NCI-H1694 (cell line): ENCODE measurements at regions not wholly inside any gene's neighbourhood (a gene's known extent, or its start where the extent isn't known, plus 50 kb on each side); places are given as distances from the start of the nearest gene placed in this dataset.

Experiments
- DNase-seq: peaks from one replicate; lab custom pipeline; 2025; lab: John Stamatoyannopoulos, UW

DNA sequence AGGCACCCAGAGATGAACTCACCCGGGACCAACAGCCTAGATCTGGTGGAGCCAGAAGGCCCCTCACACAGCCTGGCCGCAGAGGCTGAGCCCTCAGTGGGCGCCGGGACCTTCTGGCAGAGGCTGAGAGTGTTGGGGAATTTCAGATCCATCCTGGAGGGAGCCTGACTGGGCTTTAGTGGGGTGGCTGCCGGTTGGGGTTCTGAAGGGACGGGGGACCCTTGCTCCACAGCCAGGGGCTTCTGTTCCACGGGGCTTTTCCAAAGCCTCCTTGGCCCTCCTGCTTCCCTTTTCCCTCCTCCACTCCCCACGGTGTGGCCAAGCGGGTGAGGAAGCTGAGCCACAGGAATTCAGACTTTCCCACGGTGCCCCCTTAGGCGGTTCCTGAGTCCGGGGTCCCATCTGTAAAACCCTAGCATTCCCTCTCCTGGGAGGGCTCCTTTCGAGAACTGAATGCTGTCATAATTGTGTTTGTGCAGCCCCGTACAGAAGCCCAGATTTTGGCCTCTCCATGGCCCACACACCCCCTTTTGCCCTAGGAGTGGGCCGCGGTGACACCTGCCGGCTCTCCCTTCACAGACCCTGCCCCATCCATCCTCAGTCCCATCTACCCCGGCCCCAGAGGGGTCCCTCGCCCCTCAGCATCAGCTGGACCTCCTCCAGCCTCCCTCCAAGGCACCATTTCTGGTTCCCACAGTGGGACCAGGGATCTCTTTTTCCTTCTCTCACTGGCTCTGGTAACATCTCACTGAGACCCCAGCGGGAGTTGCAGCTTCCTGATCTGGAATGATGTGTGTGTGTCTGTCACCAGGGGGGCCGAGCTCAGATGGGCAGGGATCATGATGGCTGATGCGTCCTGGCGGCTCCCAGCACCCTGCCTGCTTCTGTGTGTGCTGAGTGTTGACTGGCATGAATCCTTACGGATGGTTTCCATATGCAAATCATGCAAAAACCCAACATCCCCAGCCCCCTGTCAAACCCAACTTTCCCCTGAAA, 1048.4 kb downstream of the TBC1D22A start:
- DNase-seq = no peak

DNA sequence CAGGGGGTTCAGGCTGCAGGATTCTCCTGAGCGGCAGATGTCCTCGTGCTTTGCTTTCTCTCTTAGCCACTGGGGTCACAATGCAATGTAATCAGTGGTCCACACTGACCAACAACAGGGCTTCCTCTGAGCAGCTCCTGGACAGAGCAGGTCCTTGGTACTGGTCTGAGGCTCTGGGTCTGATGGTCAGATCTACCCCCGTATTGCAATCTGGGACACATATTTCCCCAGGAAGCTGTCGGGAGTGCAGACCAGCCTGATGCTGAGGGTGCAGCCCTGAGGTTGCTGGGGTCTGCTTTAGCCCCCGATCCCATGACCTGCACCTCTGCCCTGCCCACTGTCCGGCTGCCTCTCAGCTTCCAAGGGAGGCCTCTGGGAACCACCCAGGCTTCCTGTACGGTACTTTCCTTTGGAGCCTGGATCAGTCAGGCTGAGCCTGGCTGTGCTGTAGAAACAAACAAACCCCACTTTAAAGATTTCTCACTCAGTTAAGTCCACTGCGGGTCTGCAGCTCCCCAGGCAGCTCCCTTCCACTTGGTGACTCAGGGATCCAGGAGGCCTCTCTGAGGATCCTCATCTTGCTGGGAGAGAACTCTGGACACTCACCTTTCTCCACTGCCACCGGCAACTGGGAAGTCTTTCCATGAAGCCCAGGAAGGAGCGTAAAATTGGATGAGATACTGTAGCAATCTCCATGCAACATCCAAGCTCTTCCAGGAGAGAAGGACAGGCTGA, 1046.6 kb downstream of the TBC1D22A start:
- DNase-seq = no peak

DNA sequence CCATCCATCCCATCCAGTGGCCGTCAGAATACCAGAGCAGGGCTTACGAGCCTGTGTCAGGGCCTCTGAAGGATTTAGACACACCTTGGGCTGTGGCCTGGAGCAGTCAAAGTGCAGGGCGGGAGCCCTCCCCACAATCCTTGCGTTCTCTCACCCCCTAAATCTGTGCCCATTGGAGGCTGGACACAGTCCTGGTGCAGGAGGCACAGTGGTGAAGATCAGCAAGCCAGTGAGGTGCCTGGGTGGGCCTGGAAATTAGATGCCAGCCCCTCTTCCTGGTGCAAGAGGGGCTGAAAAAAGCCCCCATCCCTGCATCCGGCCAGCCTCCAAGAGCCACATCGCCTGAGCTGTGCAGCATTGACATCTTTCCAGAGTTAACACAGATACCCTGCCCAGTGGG, 1045.8 kb downstream of the TBC1D22A start:
- no peak for DNase-seq

- no peak for DNase-seq
Measured at GRCh38 chr22:47807506-47807905, 1045.1 kb downstream of the TBC1D22A start.

- DNase-seq = no peak
Measured at GRCh38 chr22:47806894-47807293, 1044.4 kb downstream of the TBC1D22A start.

DNA sequence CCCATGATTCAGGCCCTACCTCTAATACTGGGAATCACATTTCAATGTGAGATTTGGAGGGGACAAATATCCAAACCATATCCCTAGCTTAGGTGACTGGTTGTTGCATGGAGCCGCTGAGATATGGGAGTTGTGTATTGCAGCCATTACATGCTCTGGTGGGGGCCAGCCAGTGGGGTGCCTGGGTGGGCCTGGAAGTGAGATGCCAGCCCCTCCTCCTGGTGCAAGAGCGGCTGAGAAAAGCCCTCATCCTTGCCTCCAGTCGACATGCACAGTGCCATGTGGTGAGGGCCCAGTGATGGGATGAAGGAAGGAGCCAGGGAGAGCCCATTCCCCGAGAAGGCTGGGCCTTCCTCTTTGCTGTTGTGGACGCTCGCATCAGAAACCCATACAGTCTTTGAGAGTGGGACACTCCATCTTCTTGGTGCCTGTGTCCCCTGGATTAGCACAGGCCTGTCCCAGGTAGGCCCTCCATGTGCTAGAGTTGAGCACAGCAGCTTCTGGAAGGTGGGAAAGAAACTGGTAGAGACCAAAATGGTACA, 1043.0 kb downstream of the TBC1D22A start:
- DNase-seq = no peak

DNA sequence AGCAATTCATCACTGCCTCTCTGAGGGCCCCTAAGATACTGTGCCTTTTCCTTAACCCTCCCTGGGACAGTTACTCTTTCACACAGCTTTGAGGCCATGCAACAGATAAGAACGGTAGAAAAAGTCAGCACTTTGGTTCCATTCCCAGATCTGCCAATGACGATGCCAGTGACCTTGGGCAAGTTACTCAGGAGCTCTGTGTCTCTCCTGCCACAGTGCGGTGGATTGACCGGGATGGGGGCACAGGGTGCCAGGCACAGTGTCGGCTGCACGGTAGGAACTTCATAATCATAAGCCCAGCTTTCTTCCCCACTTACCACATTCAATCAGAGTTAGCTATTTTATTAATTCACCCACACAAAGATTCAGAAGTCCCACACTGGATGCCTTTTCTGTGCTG, 1041.8 kb downstream of the TBC1D22A start:
- no peak for DNase-seq

- DNase-seq = no peak
Measured at GRCh38 chr22:47802421-47802820, 1040.0 kb downstream of the TBC1D22A start.

DNA sequence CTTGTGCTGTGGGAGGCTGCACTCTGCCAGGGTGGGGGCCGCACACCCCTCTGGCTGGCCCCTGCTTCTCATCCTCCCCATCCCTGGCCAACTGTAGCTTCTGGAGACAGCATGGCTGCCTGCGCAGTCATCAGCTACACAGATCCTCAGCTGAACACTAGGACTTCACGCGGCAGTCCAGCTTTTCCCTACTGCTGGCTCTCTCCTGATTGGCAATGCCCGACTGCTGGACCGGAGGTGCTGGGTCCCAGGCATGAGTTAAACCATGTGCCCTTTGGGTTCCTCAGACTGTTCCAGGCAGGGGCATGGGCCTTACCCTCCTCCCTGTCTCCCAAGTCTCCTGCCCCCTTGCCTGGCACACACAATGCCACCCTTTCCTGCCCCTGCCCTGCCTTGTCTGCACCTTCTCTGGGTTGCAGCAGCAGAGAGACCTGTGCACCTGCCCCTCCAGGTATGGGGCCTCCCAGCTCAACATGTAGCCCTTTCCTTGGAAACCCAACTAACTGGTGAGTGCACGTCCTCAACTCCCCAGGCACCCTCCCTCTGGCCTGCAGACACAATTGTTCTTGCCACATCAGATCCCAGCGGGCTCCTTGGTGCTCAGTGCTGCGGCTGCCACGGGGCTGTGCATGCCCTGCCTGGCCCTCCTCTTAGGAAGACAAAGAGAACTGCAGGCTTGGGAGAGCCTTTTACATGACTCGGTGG, 1039.2 kb downstream of the TBC1D22A start:
- DNase-seq = no peak

DNA sequence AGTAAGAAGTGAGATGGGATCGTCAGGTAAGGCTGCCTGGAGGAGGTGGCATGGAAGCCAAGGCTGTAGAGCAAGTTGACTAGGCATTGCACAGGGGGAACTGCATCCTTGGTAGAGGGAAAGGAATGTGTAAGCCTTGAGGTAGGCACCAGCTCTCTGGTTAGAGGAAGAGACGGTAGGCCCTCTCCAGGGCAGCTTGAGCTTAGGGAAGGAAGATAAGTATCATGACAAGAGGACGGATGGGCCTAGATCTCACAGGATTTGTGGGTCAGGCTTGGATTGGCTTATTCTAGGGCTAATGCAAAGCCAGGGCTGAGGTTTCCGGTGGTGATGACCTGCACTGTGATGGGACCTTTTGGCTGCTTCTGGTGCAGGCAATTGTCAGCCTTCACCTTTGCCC, 1035.8 kb downstream of the TBC1D22A start:
- no peak for DNase-seq

GRCh38 chr22:47797342-47797945, 1035.0 kb downstream of the TBC1D22A start:
- no peak for DNase-seq

- DNase-seq = no peak
Measured at GRCh38 chr22:47796128-47796908, 1033.9 kb downstream of the TBC1D22A start.

GRCh38 chr22:47795477-47796127, 1033.2 kb downstream of the TBC1D22A start:
- DNase-seq = no peak

GRCh38 chr22:47794851-47795250, 1032.4 kb downstream of the TBC1D22A start:
- DNase-seq = no peak

DNA sequence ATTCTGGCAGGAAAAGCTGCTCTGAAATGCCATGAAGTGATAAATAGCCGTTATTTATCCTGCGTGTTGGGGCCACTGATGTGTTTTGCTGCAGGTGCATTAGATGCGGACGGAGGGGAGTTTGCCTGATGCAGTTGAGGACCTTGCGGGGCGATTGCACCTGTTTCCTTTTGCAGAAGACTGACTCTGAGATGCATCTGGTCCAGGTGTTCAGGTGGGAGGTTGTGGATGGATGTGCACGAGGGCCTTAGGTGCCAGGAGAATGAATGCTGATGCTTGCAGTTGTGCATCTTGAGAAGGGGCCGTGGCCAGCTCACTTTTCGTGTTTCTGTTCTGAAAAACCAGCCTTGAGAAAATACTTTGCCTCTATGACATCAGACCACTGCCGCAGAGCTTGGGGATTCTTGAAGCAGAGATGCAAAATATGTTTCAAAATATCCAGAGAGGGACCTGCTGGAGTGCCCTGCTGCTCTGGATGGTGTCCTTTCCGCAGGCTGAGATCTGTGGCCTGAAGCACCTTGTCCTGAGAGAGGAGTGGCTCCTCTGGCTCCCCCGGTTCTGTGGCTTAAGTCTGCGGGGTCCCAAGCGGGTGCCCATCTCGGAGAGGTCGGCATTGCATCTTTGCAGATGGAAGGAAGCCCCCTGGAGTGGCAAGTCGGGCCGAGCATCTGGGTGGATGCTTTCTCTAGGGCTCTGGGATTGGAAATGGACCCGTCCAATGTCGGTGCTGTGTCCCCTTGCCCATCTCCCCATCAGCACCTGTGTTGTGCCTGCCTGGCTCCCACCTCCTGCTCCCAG, 1031.1 kb downstream of the TBC1D22A start:
- no peak for DNase-seq

DNA sequence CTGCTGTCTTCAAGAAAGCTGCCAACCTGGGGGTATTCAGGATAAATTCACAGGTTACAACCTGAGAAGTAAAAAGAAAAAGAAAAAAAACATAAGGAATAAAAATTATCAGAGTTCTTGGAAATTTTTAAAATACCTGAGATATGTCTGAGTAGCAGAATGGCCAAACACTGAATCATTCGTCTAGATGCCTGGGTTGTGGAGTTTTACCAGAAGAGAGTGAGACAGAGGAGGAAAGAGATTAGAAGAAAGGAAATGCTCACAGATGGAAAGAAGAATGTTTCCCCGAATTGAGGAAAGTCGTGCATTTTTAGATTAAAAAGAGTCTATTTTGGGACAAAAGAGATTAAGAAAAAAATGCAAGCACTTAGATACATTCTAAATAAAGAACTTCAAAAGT, 1026.7 kb downstream of the TBC1D22A start:
- no peak for DNase-seq

DNA sequence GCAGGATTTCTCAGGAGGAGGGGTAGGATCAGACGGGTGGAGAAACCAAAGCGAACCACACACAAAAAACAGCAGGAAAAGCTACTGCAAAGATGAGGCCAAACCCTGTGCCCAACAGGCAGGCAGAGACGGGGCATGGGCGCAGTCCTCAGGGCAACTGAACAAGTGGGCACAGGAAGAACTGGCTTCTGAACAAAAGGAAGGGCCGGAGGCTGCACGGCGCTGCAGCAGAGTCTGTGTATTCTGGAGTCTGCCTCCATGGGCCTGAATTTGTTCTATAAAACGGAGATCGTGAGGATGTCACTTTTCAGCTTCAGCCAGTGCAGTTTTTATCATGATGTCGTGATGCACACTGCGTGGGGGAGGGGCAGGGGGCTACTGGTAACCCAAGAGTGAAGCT, 1026.0 kb downstream of the TBC1D22A start:
- DNase-seq = no peak

- DNase-seq = no peak
Measured at GRCh38 chr22:47787501-47788227, 1025.2 kb downstream of the TBC1D22A start.
